Omental fat pad (tissue), 3 donors: ENCODE measurements at regions not wholly inside any gene's neighbourhood (a gene's known extent, or its start where the extent isn't known, plus 50 kb on each side); places are given as distances from the start of the nearest gene placed in this dataset.

Experiments used
- ATAC-seq: fragments of 150-250 bp; one replicate; pipeline ENCODE4 v1.9.1; 2016; ENCODE audit warnings: mild to moderate bottlenecking, moderate library complexity; ENCODE audit not compliant: low FRiP score
- DNase-seq: peaks from one replicate; pipeline ENCODE4 v3.0.0-alpha.2; 2019; ENCODE audit warnings: low spot score
- CTCF ChIP-seq, 3 donors: fragments of 450-650 bp; IDR thresholded peaks; one replicate each; pipeline ENCODE4 v1.5.1; 2016 to 2017; ENCODE audit warnings: antibody characterized with exemption in 3 of 3, mild to moderate bottlenecking in 3 of 3, moderate library complexity in 2 of 3

GRCh38 chr15:37252530-37252929 is 152.2 kb upstream of the MEIS2 start:
- no peak for DNase-seq
- ATAC-seq, result no peak
- no peak for TF ChIP-seq CTCF (IDR thresholded peaks at IDR 0.05)

GRCh38 chr15:37253877-37254276 is 153.5 kb upstream of the MEIS2 start:
- no peak for TF ChIP-seq CTCF (IDR thresholded peaks at IDR 0.05)
- ATAC-seq (no peak), DNase-seq (no peak)

- no peak for ATAC-seq
- no peak for TF ChIP-seq CTCF (IDR thresholded peaks at IDR 0.05)
- no peak for DNase-seq
Observed at GRCh38 chr15:37260255-37260654, 159.9 kb upstream of the MEIS2 start.

GRCh38 chr15:37261685-37262084 is 161.3 kb upstream of the MEIS2 start:
- no peak for ATAC-seq
- no peak for TF ChIP-seq CTCF (IDR thresholded peaks at IDR 0.05)
- DNase-seq, result no peak

GRCh38 chr15:37262922-37263608 is 162.7 kb upstream of the MEIS2 start:
- no peak for DNase-seq
- no peak for ATAC-seq
- TF ChIP-seq CTCF (IDR thresholded peaks at IDR 0.05), result no peak

- no peak for TF ChIP-seq CTCF (IDR thresholded peaks at IDR 0.05)
- no peak for DNase-seq
- ATAC-seq, result no peak
Observed at GRCh38 chr15:37289109-37289765, 188.9 kb upstream of the MEIS2 start.

- no peak for TF ChIP-seq CTCF (IDR thresholded peaks at IDR 0.05)
- DNase-seq (no peak), ATAC-seq (no peak)
Observed at GRCh38 chr15:37291920-37292319, 191.6 kb upstream of the MEIS2 start.
